Sigmoid colon (tissue), 3 donors: ENCODE measurements at regions not wholly inside any gene's neighbourhood (a gene's known extent, or its start where the extent isn't known, plus 50 kb on each side); places are given as distances from the start of the nearest gene placed in this dataset.

Source experiments
- POLR2A ChIP-seq, 2 donors: fragments of 450-650 bp; IDR thresholded peaks; one replicate each; pipeline ENCODE4 v1.6.1; 2016; ENCODE audit warnings: antibody characterized with exemption in 2 of 2, mild to moderate bottlenecking in 2 of 2, moderate library complexity in 2 of 2
- TF ChIP-seq, protein P1 (sequence below), 4 experiments: fragments of 450-650 bp in 3 of 4; fragments of 200-600 bp in 1 of 4; IDR thresholded peaks; one replicate each; pipeline ENCODE4 v1.5.1; 2016 to 2019; ENCODE audit warnings: antibody characterized with exemption in 4 of 4, mild to moderate bottlenecking in 3 of 4, moderate library complexity in 2 of 4

DNA sequence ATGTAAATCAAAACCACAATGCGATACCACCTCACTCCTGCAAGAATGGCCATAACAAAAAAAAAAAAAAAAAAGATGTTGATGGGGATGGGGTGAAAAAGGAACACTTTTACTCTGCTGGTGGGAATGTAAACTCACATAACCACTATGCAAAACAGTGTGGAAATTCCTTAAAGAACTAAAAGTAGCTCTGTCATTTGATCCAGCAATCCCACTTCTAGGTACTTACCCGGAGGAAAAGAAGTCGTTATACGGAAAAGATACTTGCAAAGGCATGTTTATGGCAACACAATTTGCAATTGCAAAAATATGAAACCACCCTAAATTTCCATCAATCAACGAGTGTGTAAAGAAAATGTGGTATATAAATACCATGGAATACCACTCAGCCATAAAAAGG is 205.0 kb downstream of the TENT4A start:
- TF ChIP-seq, protein P1, sequence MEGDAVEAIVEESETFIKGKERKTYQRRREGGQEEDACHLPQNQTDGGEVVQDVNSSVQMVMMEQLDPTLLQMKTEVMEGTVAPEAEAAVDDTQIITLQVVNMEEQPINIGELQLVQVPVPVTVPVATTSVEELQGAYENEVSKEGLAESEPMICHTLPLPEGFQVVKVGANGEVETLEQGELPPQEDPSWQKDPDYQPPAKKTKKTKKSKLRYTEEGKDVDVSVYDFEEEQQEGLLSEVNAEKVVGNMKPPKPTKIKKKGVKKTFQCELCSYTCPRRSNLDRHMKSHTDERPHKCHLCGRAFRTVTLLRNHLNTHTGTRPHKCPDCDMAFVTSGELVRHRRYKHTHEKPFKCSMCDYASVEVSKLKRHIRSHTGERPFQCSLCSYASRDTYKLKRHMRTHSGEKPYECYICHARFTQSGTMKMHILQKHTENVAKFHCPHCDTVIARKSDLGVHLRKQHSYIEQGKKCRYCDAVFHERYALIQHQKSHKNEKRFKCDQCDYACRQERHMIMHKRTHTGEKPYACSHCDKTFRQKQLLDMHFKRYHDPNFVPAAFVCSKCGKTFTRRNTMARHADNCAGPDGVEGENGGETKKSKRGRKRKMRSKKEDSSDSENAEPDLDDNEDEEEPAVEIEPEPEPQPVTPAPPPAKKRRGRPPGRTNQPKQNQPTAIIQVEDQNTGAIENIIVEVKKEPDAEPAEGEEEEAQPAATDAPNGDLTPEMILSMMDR (IDR thresholded peaks at IDR 0.05): no peak
- no peak for TF ChIP-seq POLR2A (IDR thresholded peaks at IDR 0.05)
